GM12873 (cell line): ENCODE measurements at regions not wholly inside any gene's neighbourhood (a gene's known extent, or its start where the extent isn't known, plus 50 kb on each side); places are given as distances from the start of the nearest gene placed in this dataset.

Source experiments
- TF ChIP-seq, protein P1 (sequence below): IDR thresholded peaks from 2 replicates; pipeline ENCODE4 v1.5.1; 2012; ENCODE audit warnings: low read depth, mild to moderate bottlenecking, moderate library complexity, low read length, control low read depth; ENCODE audit not compliant: insufficient read depth; ENCODE audit errors: missing control alignments

DNA sequence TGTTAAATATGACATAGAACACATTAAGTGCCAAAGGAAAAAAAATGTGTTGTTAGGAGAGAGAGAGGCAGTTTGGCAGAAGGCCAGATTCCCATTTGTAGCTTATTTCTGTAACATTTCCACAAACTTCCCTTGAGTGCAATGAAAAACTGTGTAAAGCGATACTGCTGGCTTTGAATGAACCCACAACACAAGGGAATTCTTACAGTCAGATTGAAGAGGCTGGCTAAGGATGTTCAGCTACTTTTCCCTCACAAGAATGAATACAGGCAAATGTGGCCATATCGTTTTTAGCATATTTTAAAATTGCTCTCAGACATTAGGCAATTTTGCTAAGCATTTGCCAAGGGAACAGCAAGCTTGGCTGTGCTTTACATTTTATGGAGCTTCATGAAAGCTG, 614.1 kb upstream of the FZD8 start:
- TF ChIP-seq, protein P1, sequence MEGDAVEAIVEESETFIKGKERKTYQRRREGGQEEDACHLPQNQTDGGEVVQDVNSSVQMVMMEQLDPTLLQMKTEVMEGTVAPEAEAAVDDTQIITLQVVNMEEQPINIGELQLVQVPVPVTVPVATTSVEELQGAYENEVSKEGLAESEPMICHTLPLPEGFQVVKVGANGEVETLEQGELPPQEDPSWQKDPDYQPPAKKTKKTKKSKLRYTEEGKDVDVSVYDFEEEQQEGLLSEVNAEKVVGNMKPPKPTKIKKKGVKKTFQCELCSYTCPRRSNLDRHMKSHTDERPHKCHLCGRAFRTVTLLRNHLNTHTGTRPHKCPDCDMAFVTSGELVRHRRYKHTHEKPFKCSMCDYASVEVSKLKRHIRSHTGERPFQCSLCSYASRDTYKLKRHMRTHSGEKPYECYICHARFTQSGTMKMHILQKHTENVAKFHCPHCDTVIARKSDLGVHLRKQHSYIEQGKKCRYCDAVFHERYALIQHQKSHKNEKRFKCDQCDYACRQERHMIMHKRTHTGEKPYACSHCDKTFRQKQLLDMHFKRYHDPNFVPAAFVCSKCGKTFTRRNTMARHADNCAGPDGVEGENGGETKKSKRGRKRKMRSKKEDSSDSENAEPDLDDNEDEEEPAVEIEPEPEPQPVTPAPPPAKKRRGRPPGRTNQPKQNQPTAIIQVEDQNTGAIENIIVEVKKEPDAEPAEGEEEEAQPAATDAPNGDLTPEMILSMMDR: no peak

DNA sequence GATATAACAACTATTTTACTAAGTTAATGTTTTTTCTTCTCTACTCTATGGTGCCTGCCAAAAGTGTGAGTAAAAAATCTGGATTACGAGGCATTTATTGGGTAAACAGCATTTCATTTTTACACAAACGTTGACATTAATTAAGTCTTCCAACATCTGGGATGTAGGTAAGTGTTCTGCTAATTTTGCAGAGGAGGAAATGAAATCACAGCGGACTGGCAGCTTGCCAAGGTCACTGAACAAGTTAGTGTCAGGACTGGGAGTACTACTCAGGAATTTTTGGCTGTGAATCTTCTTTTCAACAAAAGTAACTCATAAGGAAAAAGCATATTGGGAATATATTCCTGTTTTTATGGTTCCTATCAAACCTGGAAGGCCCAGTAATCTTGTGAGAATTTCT, 612.1 kb upstream of the FZD8 start:
- TF ChIP-seq, protein P1: no peak

DNA sequence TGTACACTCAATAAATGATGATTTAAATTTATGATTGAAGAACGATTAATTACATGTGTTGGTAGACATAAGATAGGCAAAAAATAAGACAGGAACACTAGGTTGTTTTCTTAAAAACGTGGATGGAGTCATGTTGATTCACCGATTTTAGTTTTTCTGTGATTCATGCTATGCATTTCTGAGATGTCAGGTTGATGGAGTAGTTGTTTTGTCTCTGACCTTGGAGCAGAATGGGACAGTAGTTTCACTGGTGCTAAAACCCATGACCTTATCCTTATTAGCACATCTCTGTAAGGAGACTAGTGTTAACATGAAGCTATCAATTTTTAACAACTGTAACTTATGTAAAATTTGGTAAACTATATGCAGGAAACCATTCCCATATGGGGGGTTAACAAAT, 611.6 kb upstream of the FZD8 start:
- TF ChIP-seq, protein P1: no peak

DNA sequence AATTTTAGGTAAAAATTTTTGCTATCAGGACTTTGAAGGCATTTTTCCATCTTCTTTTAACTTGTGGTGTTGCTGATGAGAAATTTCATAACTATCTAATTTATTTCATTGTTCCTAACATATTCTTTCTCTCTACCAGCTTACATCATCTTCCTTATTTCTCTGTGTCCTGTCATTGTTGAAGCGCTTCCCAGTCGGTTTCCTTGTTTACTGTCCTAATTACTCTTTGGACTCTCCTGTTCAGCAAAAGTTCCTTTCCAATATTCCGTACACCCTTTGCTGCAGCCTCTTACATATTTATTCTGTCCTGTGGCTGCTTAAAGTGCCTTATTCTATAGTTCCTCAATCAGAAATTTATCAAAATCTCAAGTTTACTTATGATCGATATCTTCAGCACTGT, 609.0 kb upstream of the FZD8 start:
- TF ChIP-seq, protein P1: no peak

DNA sequence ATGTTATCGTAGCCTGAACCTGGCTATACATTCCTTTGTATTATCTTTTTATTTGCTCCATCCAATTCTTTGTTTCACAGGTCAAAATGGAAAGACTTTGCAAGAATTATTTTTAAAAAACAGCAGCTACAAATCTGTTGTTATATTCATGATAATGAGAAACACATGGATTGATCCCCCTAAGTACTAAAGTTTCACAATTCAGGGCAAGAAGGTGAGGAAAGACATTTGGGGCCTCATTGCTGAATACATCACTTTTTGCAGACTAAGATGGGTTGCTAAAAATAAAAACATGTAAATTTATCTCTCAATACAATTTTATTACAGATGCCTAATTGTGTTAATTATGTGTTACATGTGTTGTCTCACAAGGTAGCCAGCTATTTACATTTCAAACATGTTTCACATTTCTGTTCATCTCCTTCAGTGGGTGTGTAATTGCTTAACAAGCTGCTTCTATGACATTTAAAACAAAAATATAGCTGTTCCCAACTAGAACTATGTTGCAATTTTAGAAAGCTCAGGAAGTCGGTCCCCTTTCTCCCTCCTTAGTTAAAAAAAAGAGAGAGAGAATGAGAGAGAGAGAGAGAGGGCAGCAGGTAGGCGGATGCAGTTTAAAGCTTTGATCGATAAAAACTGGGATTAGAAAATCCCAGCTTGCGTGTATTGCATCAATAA, 606.3 kb upstream of the FZD8 start:
- TF ChIP-seq, protein P1: no peak

DNA sequence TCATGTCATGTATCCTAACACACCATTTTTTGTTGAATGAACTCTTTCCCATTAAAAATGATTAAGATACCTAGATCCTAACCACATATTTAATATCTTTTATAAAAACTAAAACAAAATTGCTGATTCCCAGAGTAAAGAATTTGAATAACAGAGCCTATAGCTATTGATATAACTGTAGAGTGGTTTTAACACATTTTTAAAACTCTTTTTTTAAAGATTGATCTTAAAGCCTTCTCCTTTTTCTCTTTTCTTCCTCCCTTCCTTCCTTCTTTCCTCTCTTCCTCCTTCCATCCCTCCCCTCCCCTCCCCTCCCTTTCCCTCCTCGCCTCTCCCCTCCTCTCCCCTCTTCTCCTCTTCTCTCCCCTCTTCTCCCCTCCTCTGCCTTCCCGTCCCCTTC, 605.4 kb upstream of the FZD8 start:
- TF ChIP-seq, protein P1: no peak

DNA sequence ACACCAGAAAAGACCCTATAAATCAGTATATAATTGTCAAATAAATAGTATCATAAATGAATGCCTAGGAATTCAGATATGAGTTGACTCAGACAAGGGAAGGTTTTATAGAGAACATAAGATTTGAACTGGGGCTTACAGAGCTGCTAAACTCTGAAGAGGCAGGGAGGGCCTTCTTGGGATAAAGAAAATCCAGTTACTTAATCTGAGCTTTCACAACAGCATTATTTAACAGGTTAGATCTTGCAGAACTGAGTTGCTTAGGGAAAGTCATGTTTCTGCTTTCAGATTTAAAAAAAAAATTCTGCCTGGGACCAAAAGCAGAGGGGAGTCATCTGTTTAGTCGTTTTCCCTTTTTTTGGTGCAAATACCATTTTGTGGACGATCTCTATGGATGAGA, 594.8 kb upstream of the FZD8 start:
- TF ChIP-seq, protein P1: no peak
